Umbilical cord (tissue), 1 donor: ENCODE measurements at regions not wholly inside any gene's neighbourhood (a gene's known extent, or its start where the extent isn't known, plus 50 kb on each side); places are given as distances from the start of the nearest gene placed in this dataset.
"Not testable (repeated sequence)": the region's sequence is repeated elsewhere in the genome, so short reads cannot be mapped to it uniquely, and the experiment has no call there.

ENCODE experiments used
- DNase-seq: peaks from one replicate; pipeline ENCODE4 v3.0.0-alpha.2; 2015; ENCODE audit warnings: low spot score

- DNase-seq = no peak
These were observed 589.9 kb downstream of the ADGRL2 start for GRCh38 chr1:82390627-82391026.

DNA sequence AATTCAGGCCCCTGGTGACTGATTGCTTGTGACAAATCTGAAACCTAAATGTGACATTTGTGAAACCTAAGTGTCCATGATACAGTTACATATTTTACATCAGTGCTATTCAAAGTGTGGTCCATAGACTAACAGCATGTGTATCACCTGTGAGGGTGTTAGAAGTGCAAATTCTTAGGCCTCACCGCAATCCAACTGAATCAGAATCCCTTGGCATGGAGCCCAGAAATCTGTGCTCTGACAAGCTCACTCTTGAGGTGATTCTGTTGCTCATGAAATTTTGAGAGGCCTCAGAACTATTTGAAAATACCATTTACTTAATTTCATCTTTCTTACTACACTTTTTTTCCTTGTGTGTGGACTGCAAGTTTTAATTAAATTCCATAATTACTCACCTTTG, 587.9 kb downstream of the ADGRL2 start:
- peak; percentile 66 for DNase-seq

GRCh38 chr1:82387012-82387366, 586.3 kb downstream of the ADGRL2 start:
- no peak for DNase-seq

- no peak for DNase-seq
These were observed 585.8 kb downstream of the ADGRL2 start for GRCh38 chr1:82386365-82387011.

DNA sequence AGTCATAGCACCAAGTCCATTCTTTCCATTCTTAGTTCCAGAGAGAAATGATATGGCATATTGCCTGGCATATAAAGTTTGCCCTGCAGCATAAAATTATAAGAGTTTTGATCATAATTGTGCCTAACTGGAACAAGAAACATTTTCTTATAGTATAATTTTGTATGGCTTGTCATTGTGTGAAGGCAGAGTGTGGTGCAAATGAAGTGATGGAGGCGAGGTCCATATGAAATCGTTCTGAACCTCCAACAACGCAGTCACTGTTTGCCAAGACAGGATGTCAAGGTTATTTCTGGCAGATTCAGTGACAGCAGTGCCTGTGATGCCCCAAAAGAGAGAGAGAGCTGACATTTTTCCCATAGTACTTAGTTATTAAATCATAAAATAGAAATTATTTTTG, 584.0 kb downstream of the ADGRL2 start:
- DNase-seq = no peak

DNA sequence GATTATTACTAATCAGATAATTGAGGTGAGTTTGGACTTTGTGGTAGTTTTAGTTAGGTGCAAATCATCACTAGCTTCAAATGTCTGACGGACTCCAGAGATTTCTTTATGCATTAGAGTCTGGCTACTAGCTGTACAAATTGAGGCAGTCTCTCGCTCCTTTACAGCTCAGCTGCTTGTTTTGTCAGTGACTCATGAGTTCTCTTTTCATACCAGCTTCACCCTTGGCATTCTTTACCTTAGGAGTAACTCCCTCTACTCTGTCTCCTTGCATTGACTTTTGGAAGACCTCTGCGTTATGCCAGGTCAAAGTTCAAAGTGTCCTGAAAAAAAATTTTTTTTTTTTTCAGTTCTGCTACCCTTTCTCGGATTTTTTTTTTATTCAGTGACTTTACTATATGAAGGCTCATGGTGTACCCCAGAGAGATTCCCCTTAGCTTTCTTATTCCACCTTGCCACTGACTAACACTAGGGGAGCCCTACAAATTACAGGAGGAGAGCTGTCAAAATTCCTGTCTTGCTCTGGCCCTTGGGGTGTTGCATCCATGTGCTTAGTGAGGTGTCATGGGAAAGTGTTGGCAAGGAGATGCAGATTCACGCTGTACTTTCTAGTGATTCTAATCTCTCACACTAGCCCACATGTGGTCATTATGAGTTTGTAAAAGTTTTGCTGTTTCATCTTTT, 576.6 kb downstream of the ADGRL2 start:
- DNase-seq = no peak

DNA sequence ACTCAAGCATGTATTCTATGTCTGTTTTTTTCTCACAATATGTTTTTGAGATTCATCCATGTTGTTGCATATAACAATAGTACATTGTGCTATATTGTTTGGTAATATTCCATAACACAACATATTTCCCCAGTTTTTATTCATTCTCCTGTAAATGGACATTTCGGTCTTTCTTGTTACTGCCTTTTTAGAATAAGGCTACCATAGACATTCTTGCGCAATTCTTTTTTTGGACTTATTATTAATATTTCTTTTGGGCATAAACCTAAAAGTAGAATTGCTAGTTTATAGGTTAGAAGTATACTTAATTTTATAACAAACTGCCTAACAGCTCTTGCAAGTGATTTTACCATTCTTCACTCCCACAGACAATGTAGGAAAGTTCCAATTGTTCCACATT, 573.0 kb downstream of the ADGRL2 start:
- no peak for DNase-seq

- DNase-seq = peak; percentile 49
These were observed 571.2 kb downstream of the ADGRL2 start for GRCh38 chr1:82371844-82372498.

DNA sequence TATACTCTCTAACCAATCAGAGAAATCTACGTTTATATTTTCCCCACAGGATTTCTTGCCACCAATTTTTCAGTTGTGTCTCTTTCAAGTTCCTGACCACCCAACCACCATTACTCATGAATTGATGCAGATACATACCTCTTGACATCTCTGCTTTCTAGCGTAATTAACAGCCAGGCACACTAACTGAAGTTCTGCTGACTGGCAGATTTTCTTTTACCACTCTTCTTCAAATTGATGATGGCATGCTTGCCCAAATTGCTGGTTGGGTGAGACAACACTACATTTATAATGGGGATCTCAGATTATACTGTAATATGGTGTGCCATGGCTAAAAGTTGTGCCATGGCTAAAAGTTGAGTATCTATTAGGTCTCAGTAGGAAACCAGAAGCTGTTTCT, 566.7 kb downstream of the ADGRL2 start:
- no peak for DNase-seq

- no peak for DNase-seq
These were observed 566.0 kb downstream of the ADGRL2 start for GRCh38 chr1:82366689-82367088.

DNA sequence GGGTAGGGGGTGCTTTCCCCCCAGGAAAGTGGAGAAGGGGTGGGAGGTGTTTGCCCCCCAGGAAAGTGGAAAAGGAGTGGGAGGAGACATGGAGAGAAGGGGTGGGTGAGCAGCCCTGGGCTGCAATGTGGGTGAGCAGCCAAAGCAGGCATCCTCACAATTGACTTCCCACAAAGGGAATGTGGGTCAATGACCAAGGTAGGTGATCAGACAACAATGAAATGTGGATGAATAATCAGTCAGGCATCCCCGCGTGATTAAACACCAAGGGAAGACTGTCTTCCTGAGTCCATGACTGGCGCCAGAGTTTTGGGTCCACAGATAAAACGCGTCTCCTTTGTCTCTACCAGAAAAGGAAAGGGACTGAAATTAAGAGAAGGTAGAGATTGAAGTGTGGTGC, 558.8 kb downstream of the ADGRL2 start:
- not testable (repeated sequence) for DNase-seq

DNA sequence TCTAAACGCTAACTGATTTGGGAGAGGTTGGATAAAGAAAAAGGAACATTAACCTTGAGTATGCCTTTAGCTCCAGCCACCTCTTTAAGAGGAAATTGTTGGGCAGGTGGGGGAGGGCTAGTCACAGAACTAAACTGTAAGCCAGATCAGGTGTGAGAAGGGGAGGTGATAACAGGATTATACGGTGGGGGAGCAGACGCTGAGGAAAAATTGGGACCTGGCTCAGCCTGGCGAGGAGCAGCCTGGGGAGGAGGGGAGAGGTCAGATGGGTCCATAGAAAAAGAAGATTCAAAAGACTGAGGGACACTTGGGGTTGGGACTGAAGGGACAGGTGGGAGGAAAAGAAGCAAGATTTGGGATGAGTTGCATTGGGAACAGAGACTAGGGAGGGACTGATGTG, 558.0 kb downstream of the ADGRL2 start:
- DNase-seq = not testable (repeated sequence)

DNA sequence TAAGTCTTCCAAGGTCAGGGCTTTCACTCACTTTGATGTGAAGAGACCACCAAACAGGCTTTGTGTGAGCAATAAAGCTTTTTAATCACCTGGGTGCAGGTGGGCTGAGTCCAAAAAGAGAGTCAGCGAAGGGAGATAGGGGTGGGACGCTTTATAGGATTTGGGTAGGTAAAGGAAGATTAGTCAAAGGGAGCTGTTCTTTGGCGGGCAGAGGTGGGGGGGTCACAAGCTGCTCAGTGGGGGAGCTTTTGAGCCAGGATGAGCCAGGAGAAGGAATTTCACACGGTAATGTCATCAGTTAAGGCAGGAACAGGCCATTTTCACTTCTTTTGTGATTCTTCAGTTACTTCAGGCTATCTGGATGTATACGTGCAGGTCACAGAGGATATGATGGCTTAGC, 553.8 kb downstream of the ADGRL2 start:
- DNase-seq = not testable (repeated sequence)

GRCh38 chr1:82348487-82348886, 547.8 kb downstream of the ADGRL2 start:
- DNase-seq = no peak

- DNase-seq = no peak
These were observed 545.4 kb downstream of the ADGRL2 start for GRCh38 chr1:82346141-82346540.

DNA sequence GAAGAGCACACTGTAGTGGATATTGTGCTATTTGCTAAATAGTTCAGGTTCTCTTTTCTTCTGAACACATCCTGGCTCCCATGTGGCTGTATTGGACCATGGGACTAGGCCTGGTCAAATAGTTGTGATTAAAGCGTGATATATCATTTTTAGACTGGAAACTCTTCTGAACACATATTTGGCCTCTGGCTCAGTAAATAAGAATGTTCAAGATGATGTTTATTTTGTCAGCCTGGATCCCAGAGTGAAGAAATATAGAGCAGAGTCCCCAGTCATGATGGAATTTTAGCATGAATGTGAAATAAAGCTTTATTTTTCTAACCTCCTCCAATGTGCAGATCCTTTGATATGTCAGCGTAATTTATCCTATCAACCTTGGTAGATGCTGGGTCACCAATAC, 542.6 kb downstream of the ADGRL2 start:
- DNase-seq = peak; percentile 6

DNA sequence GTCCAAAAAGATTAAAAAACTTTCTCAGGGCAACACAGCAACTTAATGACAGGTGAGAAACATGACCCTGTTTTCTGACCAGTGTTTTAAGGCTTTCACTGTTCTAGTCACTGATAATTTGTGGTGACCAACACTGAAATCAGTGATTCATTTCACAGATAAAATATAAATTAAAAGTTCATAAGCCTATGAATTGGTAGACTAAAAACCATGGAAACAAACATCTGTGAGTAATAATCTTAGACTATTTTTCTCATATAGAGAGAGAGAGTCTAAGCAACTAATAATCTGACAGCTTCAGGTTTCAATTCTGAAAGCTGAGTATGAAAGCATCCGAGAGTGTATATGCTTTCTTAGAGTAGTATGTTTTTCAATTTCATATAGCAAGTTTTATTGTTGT, 536.9 kb downstream of the ADGRL2 start:
- no peak for DNase-seq

GRCh38 chr1:82330330-82330729, 529.6 kb downstream of the ADGRL2 start:
- no peak for DNase-seq

GRCh38 chr1:82329226-82329625, 528.5 kb downstream of the ADGRL2 start:
- no peak for DNase-seq

DNA sequence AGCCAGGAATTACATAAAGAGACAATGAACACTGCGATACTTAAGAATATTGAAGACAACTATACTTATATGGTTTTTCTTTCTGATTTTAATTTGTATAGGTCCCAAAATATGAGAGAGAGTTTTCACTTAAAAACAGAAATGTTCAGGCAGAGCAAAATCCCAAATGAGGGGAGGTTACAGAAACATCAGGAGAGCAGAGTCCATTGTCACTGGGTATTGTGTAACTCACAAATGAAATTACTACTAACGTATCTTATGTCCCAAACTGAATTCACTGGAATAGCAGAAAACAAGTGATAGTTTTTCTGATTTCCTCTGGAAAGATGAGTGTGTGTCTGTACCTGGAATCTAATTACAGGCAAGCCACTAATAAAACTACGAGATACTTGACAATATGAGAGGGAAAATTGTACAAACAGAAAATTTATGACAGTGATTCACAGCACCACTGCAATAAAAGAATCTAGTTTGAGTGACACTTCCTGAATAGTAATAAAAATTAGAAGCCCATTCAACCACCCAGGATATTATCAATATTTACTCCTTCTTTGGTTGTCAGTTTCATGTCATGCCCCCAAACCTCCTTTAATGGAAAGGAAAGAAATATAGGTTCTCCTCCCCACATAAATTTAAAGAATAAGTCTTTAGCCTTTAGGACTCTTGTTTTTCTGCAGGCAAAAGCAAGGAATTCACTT, 522.6 kb downstream of the ADGRL2 start:
- no peak for DNase-seq

DNA sequence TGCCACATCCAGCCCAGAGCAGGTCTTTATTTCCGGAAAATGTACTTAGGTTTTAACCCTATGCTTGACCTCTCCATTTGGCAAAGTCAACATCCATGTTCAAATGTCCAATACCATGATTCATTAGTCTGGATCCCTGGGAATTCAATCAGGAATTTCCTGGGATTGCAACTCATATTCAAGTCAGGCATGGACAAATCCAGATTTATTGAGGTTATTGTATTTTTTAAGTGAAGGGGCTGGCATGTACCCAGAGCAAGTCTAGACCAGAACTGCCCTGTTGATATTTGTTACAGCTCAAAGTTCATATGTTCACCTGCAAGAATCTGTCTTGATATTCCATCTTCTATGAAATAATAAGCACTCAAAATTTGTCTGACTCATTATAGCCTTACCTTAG, 521.1 kb downstream of the ADGRL2 start:
- no peak for DNase-seq

- no peak for DNase-seq
These were observed 518.8 kb downstream of the ADGRL2 start for GRCh38 chr1:82319546-82319945.

DNA sequence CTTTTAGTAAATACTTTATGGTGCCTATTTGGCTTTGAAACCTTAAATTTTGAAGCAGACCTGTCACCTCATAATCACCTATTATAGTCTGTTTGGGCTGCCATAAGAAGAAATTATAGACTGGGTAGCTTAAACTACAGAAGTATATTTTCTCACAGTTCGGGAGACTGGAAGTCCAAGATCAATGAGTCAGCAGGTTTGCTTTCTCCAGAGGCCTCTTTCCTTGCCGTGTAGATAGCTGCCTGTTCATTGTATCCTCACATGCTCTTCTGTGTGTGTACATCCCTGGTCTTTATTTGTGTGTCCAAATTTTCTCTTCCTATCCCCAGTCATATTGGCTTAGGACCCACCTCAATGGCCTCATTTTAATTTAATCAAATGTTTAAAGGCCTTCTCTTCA, 518.2 kb downstream of the ADGRL2 start:
- DNase-seq = no peak
